Bronchial epithelial cell (primary cell): ENCODE measurements at regions not wholly inside any gene's neighbourhood (a gene's known extent, or its start where the extent isn't known, plus 50 kb on each side); places are given as distances from the start of the nearest gene placed in this dataset.

Source experiments
- DNase-seq: peaks from one replicate; pipeline ENCODE4 v3.0.0-alpha.2; 2010; ENCODE audit warnings: low read depth
- FAIRE-seq: peaks from 2 replicates; lab custom pipeline; 2011; peaks lifted over from hg19 to GRCh38; lab: Jason Lieb, UNC
- H3K27me3 ChIP-seq: 2 replicates; pipeline ENCODE4 v1.5.1; 2011; ENCODE audit warnings: low read length; ENCODE audit not compliant: control insufficient read depth, insufficient read depth
- H3K36me3 ChIP-seq: 2 replicates; pipeline ENCODE4 v1.5.1; 2011; ENCODE audit warnings: low read length; ENCODE audit not compliant: control insufficient read depth, insufficient read depth
- H3K4me3 ChIP-seq: 2 replicates; pipeline ENCODE4 v1.5.1; 2011; ENCODE audit warnings: mild to moderate bottlenecking, low read depth, low read length, control low read depth
- TF ChIP-seq, protein P1 (sequence below): IDR thresholded peaks from 2 replicates; pipeline ENCODE4 v1.5.1; 2011; ENCODE audit warnings: mild to moderate bottlenecking, moderate library complexity, low read length, control low read depth, inconsistent platforms; ENCODE audit not compliant: insufficient read depth, severe bottlenecking

DNA sequence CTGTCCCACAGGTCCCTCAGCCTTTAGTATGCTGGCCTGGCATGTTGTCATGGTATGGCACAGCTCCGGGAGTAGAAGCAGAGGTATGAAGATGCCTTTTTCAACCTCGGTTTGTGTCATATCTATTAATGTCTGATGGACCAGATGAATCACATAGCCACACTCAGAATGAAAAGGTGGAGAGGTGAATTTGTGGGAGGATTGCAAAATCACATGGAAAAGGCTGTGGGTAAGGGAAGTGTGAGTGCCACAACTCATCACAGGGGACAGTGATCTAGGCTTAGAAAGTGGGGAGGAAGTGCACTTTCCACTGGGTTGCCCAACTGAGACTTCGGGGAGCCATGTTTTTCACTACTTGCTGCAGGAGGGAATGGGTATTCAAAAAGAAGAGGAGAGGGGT lies 190.7 kb downstream of the WDR11 start:
- peak; percentile 28 for FAIRE-seq
- peak; percentile 59 for DNase-seq
- TF ChIP-seq, protein P1, sequence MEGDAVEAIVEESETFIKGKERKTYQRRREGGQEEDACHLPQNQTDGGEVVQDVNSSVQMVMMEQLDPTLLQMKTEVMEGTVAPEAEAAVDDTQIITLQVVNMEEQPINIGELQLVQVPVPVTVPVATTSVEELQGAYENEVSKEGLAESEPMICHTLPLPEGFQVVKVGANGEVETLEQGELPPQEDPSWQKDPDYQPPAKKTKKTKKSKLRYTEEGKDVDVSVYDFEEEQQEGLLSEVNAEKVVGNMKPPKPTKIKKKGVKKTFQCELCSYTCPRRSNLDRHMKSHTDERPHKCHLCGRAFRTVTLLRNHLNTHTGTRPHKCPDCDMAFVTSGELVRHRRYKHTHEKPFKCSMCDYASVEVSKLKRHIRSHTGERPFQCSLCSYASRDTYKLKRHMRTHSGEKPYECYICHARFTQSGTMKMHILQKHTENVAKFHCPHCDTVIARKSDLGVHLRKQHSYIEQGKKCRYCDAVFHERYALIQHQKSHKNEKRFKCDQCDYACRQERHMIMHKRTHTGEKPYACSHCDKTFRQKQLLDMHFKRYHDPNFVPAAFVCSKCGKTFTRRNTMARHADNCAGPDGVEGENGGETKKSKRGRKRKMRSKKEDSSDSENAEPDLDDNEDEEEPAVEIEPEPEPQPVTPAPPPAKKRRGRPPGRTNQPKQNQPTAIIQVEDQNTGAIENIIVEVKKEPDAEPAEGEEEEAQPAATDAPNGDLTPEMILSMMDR = no peak

DNA sequence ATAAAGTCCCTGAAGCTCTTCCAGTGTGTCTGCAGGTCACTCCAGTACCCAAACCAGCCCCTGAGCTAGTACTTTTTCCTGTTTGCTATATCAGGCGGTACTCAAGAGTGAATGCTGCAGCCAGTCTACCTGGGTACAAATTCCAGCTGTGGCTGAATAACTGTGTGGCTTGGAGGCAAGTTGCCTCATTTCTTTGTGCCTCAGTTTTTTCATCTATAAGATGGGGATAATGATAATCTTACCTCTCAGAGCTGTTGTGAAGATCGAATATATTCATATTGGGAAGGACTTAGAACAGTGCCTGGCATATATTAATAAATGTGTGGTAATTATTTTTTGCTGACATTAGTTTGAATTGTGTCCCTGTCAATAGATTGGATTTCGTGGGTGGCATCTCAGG lies 191.2 kb downstream of the WDR11 start:
- FAIRE-seq (no peak), DNase-seq (no peak)
- TF ChIP-seq, protein P1 = no peak
- Histone ChIP-seq H3K4me3 (no peak overlapping the region), H3K27me3 (no peaks in the 10 kb centered on the region), H3K36me3 (no peaks in the 10 kb centered on the region)

More for the DNA sequence above, 190.7 kb downstream of the WDR11 start:
- H3K27me3 ChIP-seq = no peaks in the 10 kb centered on the region
- no peaks in the 10 kb centered on the region for H3K36me3 ChIP-seq
- H3K4me3 ChIP-seq = no peak overlapping the region

DNA sequence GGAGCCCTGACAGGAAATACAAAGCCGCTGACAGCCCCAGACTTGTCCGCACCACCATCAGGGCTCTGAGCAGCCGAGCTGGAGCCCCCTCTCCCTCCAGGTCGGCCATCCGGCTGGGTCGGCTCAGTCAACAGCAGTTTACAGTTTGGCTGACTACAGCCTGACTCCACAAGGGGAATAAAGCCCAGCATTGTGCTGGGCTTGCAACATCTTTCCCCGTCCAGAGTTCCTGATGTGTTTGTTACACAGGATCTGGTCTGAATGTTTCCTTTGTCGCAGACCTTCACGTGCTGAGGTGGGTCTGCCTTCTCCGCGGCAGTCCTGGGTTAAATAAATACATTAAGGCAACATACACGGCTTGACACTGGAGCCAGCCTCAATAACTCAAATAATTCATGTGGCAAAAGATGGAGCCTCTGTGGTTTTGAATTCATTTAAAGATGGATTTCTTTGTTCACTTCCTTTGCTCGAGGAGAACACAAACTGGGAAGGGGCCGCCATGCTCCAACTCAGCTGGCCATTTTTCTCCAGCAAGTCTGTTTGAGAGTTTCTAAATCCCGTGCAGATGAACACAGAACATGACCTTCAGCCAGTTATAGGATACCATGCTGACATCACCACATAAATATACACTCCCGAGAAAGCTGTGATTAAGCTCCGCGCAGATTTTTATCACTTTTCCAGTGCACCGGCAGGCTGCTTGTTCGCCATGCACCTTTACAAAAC lies 192.1 kb downstream of the WDR11 start:
- Histone ChIP-seq H3K4me3 (no peak overlapping the region), H3K36me3 (no peaks in the 10 kb centered on the region), H3K27me3 (no peaks in the 10 kb centered on the region)
- DNase-seq (no peak), FAIRE-seq (no peak)
- TF ChIP-seq, protein P1 = no peak

DNA sequence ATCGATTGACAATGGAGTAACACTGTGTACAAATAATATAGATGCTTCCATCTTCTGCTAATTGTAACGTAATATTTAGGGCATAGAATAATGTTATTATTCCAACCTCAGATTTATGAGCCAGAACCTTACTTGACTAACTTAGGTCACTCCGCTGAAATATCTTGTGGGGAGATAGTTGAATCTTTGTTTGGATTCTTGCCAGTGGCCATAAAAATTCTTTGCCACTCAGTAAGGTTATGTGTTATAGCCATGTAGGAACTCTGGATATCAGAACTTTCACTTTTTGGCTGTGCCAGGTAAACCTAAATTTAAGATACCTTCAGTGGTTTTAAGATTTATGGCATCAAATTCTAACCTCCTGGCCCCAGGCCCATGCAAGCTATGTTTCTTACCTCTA lies 197.6 kb downstream of the WDR11 start:
- Histone ChIP-seq H3K27me3 (no peaks in the 10 kb centered on the region), H3K36me3 (no peaks in the 10 kb centered on the region), H3K4me3 (no peak overlapping the region)
- DNase-seq = no peak
- TF ChIP-seq, protein P1 = no peak
- FAIRE-seq = no peak

DNA sequence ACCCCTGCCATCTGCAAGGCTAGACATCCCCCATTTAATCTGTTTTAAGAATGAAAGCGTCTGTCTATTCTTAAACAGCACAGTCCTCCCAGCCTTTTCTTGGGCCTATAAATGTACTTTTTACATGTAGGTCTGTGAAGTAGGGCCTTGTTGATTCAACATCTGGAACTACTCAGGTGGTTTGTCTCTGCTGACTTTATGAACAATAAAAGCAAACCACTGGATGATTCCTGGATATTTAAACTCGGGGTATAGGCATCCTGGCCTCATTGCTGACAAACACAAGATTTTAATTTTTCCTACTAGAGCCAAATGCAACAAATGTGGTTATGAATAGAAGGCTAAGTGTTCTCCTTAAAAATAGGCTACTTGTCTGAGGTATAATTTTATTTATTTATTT lies 198.3 kb downstream of the WDR11 start:
- DNase-seq (no peak), FAIRE-seq (no peak)
- Histone ChIP-seq H3K4me3 (no peak overlapping the region), H3K27me3 (no peaks in the 10 kb centered on the region), H3K36me3 (no peaks in the 10 kb centered on the region)
- TF ChIP-seq, protein P1 = no peak

DNA sequence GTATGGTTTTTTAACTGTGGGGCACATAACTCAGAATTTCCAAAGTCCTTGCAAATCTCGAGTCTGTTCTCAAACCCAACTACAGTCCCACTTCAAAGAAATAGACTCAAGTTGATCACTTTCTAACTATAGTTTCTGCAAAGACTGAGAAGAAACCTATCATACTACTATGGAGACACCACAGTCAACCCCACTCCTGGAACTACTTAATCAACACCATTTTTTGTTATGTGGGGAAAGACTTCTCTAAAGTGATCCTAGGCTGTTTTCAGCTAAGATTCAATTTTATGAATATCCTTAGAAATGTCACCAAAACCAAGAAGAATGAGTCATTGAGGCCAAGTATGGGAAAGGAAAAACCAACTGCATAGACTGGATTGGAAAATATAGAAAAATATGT lies 198.8 kb downstream of the WDR11 start:
- TF ChIP-seq, protein P1 = no peak
- Histone ChIP-seq H3K36me3 (no peaks in the 10 kb centered on the region), H3K27me3 (no peaks in the 10 kb centered on the region), H3K4me3 (no peak overlapping the region)
- DNase-seq (no peak), FAIRE-seq (no peak)
